Stimulated activated effector memory CD8-positive, alpha-beta T cell treated with anti-CD3 and anti-CD28 coated beads, Interleukin-12 subunit alpha, Interleukin-12 subunit beta, amount 100 ng/mL, for 72 hours (primary cell): ENCODE measurements at regions not wholly inside any gene's neighbourhood (a gene's known extent, or its start where the extent isn't known, plus 50 kb on each side); places are given as distances from the start of the nearest gene placed in this dataset.
A peak's percentile ranks its signal among the peaks of the same experiment; 100 is the strongest.

ENCODE experiments used
- ATAC-seq: fragments of 150-1000 bp; cut with Tn5 transposase; 2 replicates; pipeline ENCODE4 v1.10.0; 2021
- DNase-seq, 2 donors: peaks; one replicate each; pipeline ENCODE4 v3.0.0; 2021 to 2022; ENCODE audit warnings: low spot score in 2 of 2
- H3K27ac Mint-ChIP-seq: one replicate; pipeline ENCODE4 v1.8.0; 2022; ENCODE audit warnings: mild to moderate bottlenecking, mixed read lengths
- H3K36me3 Mint-ChIP-seq: one replicate; pipeline ENCODE4 v1.8.0; 2022; ENCODE audit warnings: mild to moderate bottlenecking, mixed read lengths
- H3K4me1 Mint-ChIP-seq: one replicate; pipeline ENCODE4 v1.8.0; 2022; ENCODE audit warnings: mixed read lengths
- H3K4me3 Mint-ChIP-seq: one replicate; pipeline ENCODE4 v1.8.0; 2022; ENCODE audit warnings: mild to moderate bottlenecking, mixed read lengths
- H3K9me3 Mint-ChIP-seq: one replicate; pipeline ENCODE4 v1.8.0; 2022; ENCODE audit warnings: mixed read lengths

GRCh38 chr22:49594078-49594477, 233.6 kb downstream of the BRD1 start:
- H3K4me3 Mint-ChIP-seq = no peak overlapping the region
- ATAC-seq (no peak), DNase-seq (no peak)
- H3K36me3 Mint-ChIP-seq = no peaks in the 10 kb centered on the region
- no peaks in the 10 kb centered on the region for H3K4me1 Mint-ChIP-seq
- no peak overlapping the region for H3K27ac Mint-ChIP-seq
- no peaks in the 10 kb centered on the region for H3K9me3 Mint-ChIP-seq

DNA sequence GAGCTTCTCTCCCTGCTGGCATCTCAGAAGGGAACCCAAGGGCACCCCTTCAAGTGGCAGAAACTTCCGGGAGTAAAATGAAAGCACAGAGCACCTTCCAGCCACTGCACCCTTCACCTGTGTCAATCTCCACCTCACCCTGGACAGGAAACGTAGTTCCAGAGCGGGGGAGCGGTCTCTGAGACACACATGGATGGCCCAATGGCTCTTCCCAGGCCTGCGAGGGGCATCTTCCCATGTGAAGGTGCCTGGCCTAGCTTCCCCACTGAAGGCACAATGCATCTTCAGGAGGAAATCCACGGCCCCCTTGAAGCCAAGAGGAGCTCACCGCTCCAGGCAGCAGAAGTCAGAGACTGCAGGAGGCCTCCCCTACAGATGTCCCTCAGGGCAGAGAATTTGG, 234.2 kb downstream of the BRD1 start:
- no peak for ATAC-seq
- no peak for DNase-seq
- H3K9me3 Mint-ChIP-seq = no peaks in the 10 kb centered on the region
- no peaks in the 10 kb centered on the region for H3K36me3 Mint-ChIP-seq
- no peak overlapping the region for H3K4me3 Mint-ChIP-seq
- no peak overlapping the region for H3K27ac Mint-ChIP-seq
- no peaks in the 10 kb centered on the region for H3K4me1 Mint-ChIP-seq

- H3K36me3 Mint-ChIP-seq = no peaks in the 10 kb centered on the region
- H3K27ac Mint-ChIP-seq = no peak overlapping the region
- DNase-seq = no peak
- H3K9me3 Mint-ChIP-seq = no peaks in the 10 kb centered on the region
- ATAC-seq = no peak
- no peaks in the 10 kb centered on the region for H3K4me1 Mint-ChIP-seq
- no peak overlapping the region for H3K4me3 Mint-ChIP-seq
Observed at GRCh38 chr22:49592780-49593501, 234.7 kb downstream of the BRD1 start.

DNA sequence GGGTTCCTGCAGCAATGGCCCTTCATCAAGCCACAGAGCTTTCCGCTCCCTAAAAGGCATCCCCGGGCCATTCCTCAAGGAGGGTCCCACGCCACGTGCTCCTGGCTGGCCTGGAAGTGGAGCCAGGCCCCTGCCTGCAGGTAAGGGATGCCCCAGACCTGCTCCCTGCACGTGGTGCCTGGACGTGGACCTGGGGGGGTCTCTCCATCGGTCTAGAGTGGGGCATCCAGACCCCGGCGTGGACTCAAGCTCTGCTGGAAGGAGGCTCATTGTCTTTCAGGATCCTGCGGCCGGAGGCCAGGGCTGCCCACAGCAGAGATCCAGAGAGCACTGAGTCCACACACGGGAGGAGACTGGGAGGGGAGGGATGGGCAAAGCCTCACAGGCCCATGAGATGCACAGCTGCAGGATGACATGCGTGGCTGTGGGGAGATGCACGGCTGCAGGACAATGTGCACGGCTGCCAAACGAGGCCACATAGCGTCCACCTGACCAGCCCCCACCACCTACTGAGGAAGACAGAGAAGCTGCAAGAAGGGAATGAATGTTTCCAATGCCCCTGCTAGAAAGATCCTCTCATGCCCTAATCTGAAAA, 236.7 kb downstream of the BRD1 start:
- no peak overlapping the region for H3K4me3 Mint-ChIP-seq
- H3K36me3 Mint-ChIP-seq = peaks cover 7% of the 10 kb centered on the region
- H3K27ac Mint-ChIP-seq = no peak overlapping the region
- DNase-seq (no peak), ATAC-seq (no peak)
- H3K4me1 Mint-ChIP-seq = no peaks in the 10 kb centered on the region
- H3K9me3 Mint-ChIP-seq = no peaks in the 10 kb centered on the region

- no peaks in the 10 kb centered on the region for H3K4me1 Mint-ChIP-seq
- no peaks in the 10 kb centered on the region for H3K9me3 Mint-ChIP-seq
Observed at GRCh38 chr22:49590381-49590780, 237.3 kb downstream of the BRD1 start.

DNA sequence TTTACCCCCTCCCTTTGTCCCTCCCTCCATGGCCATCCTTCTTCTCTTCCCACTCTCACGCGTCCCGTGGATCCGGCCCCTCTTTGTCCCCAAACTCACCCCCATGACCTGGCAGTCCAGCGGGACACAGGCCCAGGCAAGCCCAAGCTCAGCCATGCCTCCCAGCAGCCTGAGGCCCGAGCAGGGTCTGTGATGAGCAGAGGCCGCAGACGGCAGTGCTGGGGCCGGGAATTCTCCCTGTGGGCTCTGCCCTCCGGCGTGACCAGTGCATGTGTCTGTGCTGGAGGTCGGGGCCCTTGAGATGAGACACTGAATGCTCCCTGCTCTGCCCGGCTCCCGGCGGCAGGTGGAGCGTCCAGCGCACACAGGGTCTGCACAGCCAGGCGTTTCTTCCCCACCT, 237.9 kb downstream of the BRD1 start:
- no peaks in the 10 kb centered on the region for H3K9me3 Mint-ChIP-seq
- peak; percentile 11 for ATAC-seq
- no peak for DNase-seq
- H3K4me1 Mint-ChIP-seq = no peaks in the 10 kb centered on the region
- H3K4me3 Mint-ChIP-seq = no peak overlapping the region
- peaks cover 7% of the 10 kb centered on the region for H3K36me3 Mint-ChIP-seq
- H3K27ac Mint-ChIP-seq = no peak overlapping the region

More at GRCh38 chr22:49590381-49590780, 237.3 kb downstream of the BRD1 start:
- H3K4me3 Mint-ChIP-seq = no peak overlapping the region
- no peak overlapping the region for H3K27ac Mint-ChIP-seq
- no peak for DNase-seq
- ATAC-seq = no peak
- peaks cover 7% of the 10 kb centered on the region for H3K36me3 Mint-ChIP-seq

DNA sequence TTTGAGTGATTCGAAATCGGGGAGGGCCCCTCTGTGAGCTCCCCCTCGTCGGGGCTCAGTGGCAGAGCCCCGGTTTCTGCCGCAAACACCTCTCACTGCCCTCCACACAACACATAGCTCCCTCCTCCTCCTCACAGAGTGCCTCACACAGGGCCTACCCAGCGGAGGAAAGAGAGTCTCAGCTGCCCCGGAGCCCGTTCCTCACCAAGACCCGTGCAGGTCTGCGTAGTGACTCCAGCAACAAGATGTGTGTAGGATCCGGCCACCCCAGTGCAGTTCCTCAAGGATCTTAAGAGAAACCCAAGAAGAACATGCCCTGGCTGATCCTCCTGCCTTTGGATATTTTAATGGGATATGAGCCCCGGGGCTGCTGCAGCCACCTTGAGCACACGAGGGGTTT, 238.4 kb downstream of the BRD1 start:
- Mint-ChIP-seq H3K4me1 (no peaks in the 10 kb centered on the region), H3K4me3 (no peak overlapping the region), H3K27ac (no peak overlapping the region), H3K36me3 (peaks cover 7% of the 10 kb centered on the region), H3K9me3 (no peaks in the 10 kb centered on the region)
- DNase-seq (no peak), ATAC-seq (no peak)

- peaks cover 7% of the 10 kb centered on the region for H3K36me3 Mint-ChIP-seq
- no peaks in the 10 kb centered on the region for H3K4me1 Mint-ChIP-seq
- DNase-seq = no peak
- ATAC-seq = no peak
- no peak overlapping the region for H3K4me3 Mint-ChIP-seq
- H3K9me3 Mint-ChIP-seq = no peaks in the 10 kb centered on the region
- H3K27ac Mint-ChIP-seq = no peak overlapping the region
Observed at GRCh38 chr22:49588739-49589138, 238.9 kb downstream of the BRD1 start.

GRCh38 chr22:49587987-49588386, 239.7 kb downstream of the BRD1 start:
- H3K9me3 Mint-ChIP-seq = no peaks in the 10 kb centered on the region
- H3K36me3 Mint-ChIP-seq = peaks cover 7% of the 10 kb centered on the region
- H3K4me3 Mint-ChIP-seq = no peak overlapping the region
- DNase-seq = no peak
- ATAC-seq = no peak
- H3K4me1 Mint-ChIP-seq = no peaks in the 10 kb centered on the region
- no peak overlapping the region for H3K27ac Mint-ChIP-seq

- no peak overlapping the region for H3K4me3 Mint-ChIP-seq
- H3K36me3 Mint-ChIP-seq = peaks cover 7% of the 10 kb centered on the region
- H3K27ac Mint-ChIP-seq = no peak overlapping the region
- ATAC-seq (no peak), DNase-seq (no peak)
- H3K9me3 Mint-ChIP-seq = no peaks in the 10 kb centered on the region
- H3K4me1 Mint-ChIP-seq = no peaks in the 10 kb centered on the region
Observed at GRCh38 chr22:49587421-49587820, 240.3 kb downstream of the BRD1 start.

GRCh38 chr22:49586873-49587272, 240.8 kb downstream of the BRD1 start:
- H3K36me3 Mint-ChIP-seq = peaks cover 7% of the 10 kb centered on the region
- no peaks in the 10 kb centered on the region for H3K4me1 Mint-ChIP-seq
- DNase-seq (no peak), ATAC-seq (no peak)
- no peaks in the 10 kb centered on the region for H3K9me3 Mint-ChIP-seq
- no peak overlapping the region for H3K27ac Mint-ChIP-seq
- H3K4me3 Mint-ChIP-seq = no peak overlapping the region

DNA sequence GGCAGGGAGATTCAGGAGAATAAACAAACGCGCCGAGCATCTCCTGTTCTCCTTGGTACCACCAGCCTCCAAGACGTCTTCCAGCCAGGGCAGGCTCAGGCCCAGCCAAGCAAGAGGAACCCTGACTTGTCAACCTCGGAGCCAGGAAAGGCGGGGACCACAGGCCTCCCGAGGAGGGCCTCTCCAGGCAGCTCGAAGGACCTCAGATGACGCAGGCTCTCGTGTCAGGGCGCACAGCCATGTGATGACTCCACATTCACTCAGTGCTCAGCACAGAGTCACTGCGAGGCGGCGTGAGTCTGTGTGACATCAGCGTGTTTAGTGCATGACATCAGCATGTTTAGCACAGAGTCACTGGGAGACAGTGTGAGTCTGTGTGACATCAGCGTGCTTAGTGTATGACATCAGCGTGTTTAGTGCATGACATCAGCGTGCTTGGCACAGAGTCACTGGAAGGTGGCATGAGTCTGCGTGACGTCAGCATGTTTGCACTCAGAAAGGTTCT, 241.4 kb downstream of the BRD1 start:
- no peak overlapping the region for H3K27ac Mint-ChIP-seq
- H3K4me3 Mint-ChIP-seq = no peak overlapping the region
- no peaks in the 10 kb centered on the region for H3K4me1 Mint-ChIP-seq
- no peak for ATAC-seq
- no peak for DNase-seq
- H3K36me3 Mint-ChIP-seq = peaks cover 7% of the 10 kb centered on the region
- no peaks in the 10 kb centered on the region for H3K9me3 Mint-ChIP-seq

DNA sequence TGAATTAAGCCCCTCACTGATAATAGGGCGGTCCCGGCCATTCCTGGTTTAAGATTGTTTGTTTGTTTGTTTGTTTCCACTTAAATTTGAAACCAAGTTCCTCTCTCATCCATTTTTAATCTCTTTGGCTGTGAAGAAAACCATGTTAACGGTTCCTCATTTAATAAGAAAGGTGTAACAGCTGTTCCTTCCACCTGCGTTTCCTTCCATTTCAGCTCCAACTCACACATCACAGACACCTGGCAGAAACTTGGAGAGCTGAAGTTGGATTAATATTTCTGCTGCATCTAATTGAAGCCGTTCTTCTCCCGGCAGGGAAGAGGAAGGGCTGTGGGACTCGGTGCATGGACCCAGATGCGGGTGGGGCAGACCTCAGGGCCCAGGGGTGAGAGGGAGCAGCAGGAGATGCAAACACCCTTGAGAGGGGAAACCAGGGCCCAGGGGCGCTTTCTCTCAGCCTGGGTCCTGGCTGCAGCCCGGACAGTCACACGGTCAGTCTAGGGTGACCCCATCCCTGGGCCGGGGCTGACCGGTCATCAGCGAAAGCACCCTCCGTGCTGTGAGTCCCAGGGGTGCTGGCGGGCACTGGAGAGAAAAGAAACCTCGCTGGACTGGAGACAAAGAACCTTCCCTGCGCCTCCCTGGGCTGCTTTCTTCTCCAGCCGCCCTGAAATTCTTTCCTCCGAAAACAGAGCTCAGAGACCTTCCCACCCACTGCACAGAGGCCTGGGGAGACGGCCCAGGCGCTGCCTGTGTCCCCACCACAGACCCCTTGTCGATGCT, 242.0 kb downstream of the BRD1 start:
- Mint-ChIP-seq H3K36me3 (peaks cover 7% of the 10 kb centered on the region), H3K4me1 (no peaks in the 10 kb centered on the region), H3K27ac (no peak overlapping the region), H3K9me3 (no peaks in the 10 kb centered on the region), H3K4me3 (no peak overlapping the region)
- DNase-seq (no peak), ATAC-seq (no peak)

DNA sequence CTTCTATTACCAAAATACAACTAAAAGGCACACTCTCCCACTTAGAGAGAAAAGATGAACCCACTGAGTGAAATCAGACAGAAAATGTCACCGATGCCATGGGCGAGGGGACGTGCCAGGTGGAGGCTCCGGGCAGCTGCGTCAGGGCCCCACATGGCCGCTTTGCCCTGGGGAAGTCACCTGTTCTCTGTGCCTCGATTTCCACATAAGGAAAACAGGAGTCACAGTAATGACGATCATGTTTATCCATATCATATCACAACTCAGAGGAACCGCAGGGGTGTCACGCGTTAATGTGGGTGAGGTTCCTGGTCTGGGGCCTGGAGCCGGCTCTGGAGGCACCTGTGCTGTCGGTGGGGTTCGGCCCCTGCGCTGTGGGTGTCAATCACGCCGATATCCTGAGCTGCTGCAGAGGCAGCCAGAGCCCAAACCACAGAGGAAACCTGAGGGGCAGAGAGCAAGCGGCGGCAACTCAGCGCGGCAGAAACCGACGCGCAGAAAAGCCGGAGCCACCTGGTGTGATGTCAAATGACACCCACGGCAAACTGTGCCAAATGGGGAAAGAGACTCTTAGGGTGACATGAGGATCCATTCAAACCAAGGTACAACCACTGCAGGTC, 243.7 kb downstream of the BRD1 start:
- no peak for ATAC-seq
- H3K36me3 Mint-ChIP-seq = peaks cover 7% of the 10 kb centered on the region
- no peak overlapping the region for H3K4me3 Mint-ChIP-seq
- no peaks in the 10 kb centered on the region for H3K9me3 Mint-ChIP-seq
- no peaks in the 10 kb centered on the region for H3K4me1 Mint-ChIP-seq
- H3K27ac Mint-ChIP-seq = no peak overlapping the region
- DNase-seq = no peak

DNA sequence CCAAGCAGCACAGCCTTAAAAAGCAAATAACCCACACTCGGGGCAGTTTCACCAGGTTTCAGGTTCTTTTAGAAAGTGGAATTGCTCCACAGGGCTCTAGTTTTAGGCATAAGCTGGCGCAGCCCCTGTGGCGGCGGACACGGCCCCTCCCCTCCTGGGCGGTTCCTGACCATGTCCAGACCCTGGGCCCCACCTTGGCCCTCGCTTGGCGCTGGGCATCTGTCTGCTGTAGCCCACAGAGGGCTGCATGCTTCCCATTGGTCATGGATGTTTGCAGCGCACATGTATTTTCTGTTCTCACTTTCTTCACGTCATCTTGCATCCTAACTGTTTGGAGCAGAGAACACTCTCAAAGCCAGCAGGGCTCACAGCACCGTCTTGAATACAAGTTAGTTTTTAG, 244.3 kb downstream of the BRD1 start:
- no peak for ATAC-seq
- Mint-ChIP-seq H3K27ac (no peak overlapping the region), H3K36me3 (peaks cover 7% of the 10 kb centered on the region), H3K4me3 (no peak overlapping the region), H3K9me3 (no peaks in the 10 kb centered on the region), H3K4me1 (no peaks in the 10 kb centered on the region)
- DNase-seq = no peak
